Neutrophil (primary cell): ENCODE measurements at regions not wholly inside any gene's neighbourhood (a gene's known extent, or its start where the extent isn't known, plus 50 kb on each side); places are given as distances from the start of the nearest gene placed in this dataset.

Source experiments
- H3K27ac ChIP-seq: fragments of 200-600 bp; sonication (generic); 2 replicates; pipeline ENCODE4 v1.5.1; 2016; ENCODE audit warnings: mild to moderate bottlenecking, moderate library complexity
- H3K27me3 ChIP-seq: fragments of 200-600 bp; sonication (generic); 2 replicates; pipeline ENCODE4 v1.6.0; 2016; ENCODE audit warnings: mild to moderate bottlenecking
- H3K36me3 ChIP-seq: fragments of 200-600 bp; sonication (generic); 2 replicates; pipeline ENCODE4 v1.5.1; 2017
- H3K4me1 ChIP-seq, 2 experiments: fragments of 200-600 bp in 1 of 2; sonication (generic) in 1 of 2; 1 replicate in 1 of 2; 2 replicates in 1 of 2; pipeline versions ENCODE4 v1.5.1 to v1.6.1; 2013 to 2016; ENCODE audit warnings: low read depth in 1 of 2, low read length in 1 of 2, mild to moderate bottlenecking in 1 of 2, moderate library complexity in 1 of 2; ENCODE audit not compliant: control insufficient read depth in 1 of 2, insufficient read depth in 1 of 2
- H3K4me3 ChIP-seq, 2 experiments: fragments of 200-600 bp in 1 of 2; sonication (generic) in 1 of 2; 1 replicate in 1 of 2; 2 replicates in 1 of 2; pipeline ENCODE4 v1.5.1; 2013 to 2016; ENCODE audit warnings: low read depth in 1 of 2, low read length in 1 of 2, mild to moderate bottlenecking in 1 of 2, moderate library complexity in 1 of 2
- H3K9me3 ChIP-seq: fragments of 200-600 bp; sonication (generic); 2 replicates; pipeline ENCODE4 v1.5.1; 2016
- TF ChIP-seq, protein P1 (sequence below): fragments of 200-600 bp; sonication (generic); IDR thresholded peaks from 2 replicates; pipeline ENCODE4 v1.5.1; 2016; ENCODE audit warnings: antibody characterized with exemption

DNA sequence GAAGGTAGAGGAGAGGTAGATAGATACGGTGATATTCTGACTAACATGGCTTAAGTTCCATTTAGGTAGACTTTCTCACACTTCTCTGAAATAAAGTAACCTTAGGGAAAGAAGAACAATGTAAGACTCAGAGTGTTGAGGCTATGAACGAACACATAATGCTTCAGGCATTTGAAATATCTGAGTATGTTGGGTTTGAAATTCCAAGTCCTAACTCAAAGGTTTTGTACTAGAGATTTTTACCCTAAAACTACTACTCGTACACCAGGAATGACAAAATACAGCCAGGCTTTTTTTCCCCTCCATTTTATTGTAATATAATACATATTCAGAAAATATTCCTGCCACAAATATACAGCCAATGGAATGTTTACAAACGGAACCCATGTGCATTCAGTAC lies 592.6 kb downstream of the ETS1 start:
- Histone ChIP-seq H3K9me3 (no peaks in the 10 kb centered on the region), H3K27me3 (no peaks in the 10 kb centered on the region), H3K36me3 (no peaks in the 10 kb centered on the region), H3K4me1 (no peaks in the 10 kb centered on the region), H3K4me3 (no peak overlapping the region), H3K27ac (no peak overlapping the region)
- TF ChIP-seq, protein P1, sequence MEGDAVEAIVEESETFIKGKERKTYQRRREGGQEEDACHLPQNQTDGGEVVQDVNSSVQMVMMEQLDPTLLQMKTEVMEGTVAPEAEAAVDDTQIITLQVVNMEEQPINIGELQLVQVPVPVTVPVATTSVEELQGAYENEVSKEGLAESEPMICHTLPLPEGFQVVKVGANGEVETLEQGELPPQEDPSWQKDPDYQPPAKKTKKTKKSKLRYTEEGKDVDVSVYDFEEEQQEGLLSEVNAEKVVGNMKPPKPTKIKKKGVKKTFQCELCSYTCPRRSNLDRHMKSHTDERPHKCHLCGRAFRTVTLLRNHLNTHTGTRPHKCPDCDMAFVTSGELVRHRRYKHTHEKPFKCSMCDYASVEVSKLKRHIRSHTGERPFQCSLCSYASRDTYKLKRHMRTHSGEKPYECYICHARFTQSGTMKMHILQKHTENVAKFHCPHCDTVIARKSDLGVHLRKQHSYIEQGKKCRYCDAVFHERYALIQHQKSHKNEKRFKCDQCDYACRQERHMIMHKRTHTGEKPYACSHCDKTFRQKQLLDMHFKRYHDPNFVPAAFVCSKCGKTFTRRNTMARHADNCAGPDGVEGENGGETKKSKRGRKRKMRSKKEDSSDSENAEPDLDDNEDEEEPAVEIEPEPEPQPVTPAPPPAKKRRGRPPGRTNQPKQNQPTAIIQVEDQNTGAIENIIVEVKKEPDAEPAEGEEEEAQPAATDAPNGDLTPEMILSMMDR, result no peak

DNA sequence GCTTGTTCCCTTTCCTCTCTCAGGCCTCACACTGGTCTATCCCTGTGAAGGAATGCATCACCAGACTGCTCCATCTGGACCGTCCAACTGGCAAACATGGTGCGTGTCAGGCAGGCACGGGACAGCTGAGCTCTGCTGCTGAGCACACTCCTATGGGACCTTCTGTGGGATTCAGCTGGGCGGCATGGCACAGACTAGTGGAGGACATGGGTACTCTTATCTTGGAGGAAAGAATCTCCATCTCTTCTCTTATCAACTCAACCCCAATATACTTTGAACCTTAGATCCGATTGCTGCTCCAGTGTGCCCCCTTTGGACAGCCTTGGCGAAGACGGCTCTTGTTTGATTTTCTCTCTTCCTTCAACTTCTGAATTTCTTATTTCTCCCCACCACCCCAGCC lies 593.6 kb downstream of the ETS1 start:
- Histone ChIP-seq H3K36me3 (no peaks in the 10 kb centered on the region), H3K9me3 (no peaks in the 10 kb centered on the region), H3K27ac (no peak overlapping the region), H3K4me3 (no peak overlapping the region), H3K4me1 (no peaks in the 10 kb centered on the region), H3K27me3 (no peaks in the 10 kb centered on the region)
- TF ChIP-seq, protein P1, result no peak

DNA sequence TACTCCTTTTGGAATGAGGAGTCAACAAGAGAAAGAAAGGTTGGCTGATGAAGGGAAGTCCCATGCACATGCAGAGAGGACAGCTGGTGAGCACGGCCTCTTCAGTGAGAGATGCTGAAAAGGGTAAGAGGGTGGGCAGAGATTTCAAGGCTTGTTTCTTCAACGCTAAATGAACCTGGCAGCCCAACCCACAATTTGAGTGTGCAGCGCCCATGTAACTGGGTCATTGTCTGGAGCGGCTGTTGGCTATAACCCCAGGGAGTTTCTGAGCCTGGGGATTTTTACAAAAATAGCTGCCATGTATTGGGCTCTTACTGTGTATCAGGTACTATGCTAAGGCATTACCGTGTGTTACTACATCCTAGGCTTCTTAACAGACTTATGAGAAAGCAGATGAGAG lies 594.1 kb downstream of the ETS1 start:
- TF ChIP-seq, protein P1, result no peak
- no peaks in the 10 kb centered on the region for H3K9me3 ChIP-seq
- no peak overlapping the region for H3K27ac ChIP-seq
- H3K27me3 ChIP-seq, result no peaks in the 10 kb centered on the region
- H3K4me1 ChIP-seq, result no peaks in the 10 kb centered on the region
- H3K36me3 ChIP-seq, result no peaks in the 10 kb centered on the region
- no peak overlapping the region for H3K4me3 ChIP-seq

DNA sequence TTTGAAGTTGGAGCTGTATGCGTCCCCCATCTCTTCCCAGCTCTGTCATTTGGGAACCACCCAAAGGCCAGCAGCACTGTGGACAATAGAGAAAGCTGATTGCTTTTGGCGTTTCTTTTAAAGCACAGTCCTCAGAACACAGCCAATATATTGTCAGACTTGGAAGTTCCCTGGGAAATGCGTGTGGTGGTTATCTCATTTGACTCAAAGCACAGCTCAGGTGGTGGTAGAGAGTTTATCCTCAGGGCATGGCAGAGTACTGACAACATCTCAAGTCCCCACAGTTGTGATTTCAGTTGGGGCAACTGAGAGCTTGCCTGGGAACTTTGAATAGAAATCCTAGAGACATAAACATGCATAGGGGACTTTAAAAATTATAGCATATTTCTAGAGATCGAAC lies 601.3 kb downstream of the ETS1 start:
- TF ChIP-seq, protein P1, result no peak
- no peaks in the 10 kb centered on the region for H3K4me1 ChIP-seq

DNA sequence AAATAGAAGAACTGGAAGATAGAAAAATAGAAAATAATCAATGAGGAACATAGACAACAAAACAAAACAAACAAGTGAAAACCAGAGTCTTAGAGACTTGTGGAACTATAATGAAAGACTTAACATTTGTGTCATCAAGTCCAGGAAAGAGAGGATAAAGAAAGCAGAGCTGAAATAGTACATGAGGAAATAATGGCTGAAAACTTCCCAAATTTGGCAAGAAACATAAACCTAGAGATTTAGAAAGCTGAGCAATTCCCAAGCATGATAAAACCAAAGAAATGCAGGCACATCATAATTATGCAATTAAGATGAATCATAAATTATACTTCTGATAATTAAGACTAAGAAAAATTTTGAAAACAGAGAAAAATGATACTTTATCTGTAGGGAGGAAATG lies 614.5 kb downstream of the ETS1 start:
- H3K36me3 ChIP-seq, result no peaks in the 10 kb centered on the region
- no peaks in the 10 kb centered on the region for H3K27me3 ChIP-seq
- no peaks in the 10 kb centered on the region for H3K4me1 ChIP-seq
- TF ChIP-seq, protein P1, result no peak
- no peak overlapping the region for H3K4me3 ChIP-seq
- no peaks in the 10 kb centered on the region for H3K9me3 ChIP-seq
- no peak overlapping the region for H3K27ac ChIP-seq

More for the DNA sequence above, 601.3 kb downstream of the ETS1 start:
- H3K36me3 ChIP-seq, result no peaks in the 10 kb centered on the region
- no peak overlapping the region for H3K4me3 ChIP-seq
- H3K27me3 ChIP-seq, result no peaks in the 10 kb centered on the region
- no peak overlapping the region for H3K27ac ChIP-seq
- H3K9me3 ChIP-seq, result no peaks in the 10 kb centered on the region

DNA sequence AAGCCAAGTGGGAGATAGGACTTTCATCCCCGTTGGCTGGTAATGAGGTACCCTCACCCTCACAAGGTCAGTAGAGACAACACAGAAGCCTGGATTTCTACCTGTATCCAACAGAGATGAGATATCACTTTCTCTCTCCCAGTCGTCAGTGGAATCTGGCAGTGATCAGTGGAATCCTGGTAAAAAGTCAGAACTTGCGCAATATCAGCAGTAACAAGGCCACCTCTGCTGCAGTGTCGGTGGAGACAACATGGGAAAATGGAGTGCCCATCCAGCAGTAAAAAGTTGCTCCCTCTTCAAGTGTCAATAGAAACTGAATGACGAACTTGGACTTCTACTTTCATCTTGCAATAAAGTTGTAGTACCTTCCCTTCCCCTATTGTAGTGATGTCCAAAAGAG lies 615.9 kb downstream of the ETS1 start:
- Histone ChIP-seq H3K9me3 (no peaks in the 10 kb centered on the region), H3K27me3 (no peaks in the 10 kb centered on the region), H3K4me1 (no peaks in the 10 kb centered on the region), H3K36me3 (no peaks in the 10 kb centered on the region), H3K4me3 (no peak overlapping the region), H3K27ac (no peak overlapping the region)
- TF ChIP-seq, protein P1, result no peak
